Activated naive CD4-positive, alpha-beta T cell treated with anti-CD3 and anti-CD28 coated beads, Interleukin-2, amount 50 U/mL, for 72 hours (primary cell): ENCODE measurements at regions not wholly inside any gene's neighbourhood (a gene's known extent, or its start where the extent isn't known, plus 50 kb on each side); places are given as distances from the start of the nearest gene placed in this dataset.
A peak's percentile ranks its signal among the peaks of the same experiment; 100 is the strongest.

Experiments
- ATAC-seq, 2 donors: fragments of 150-1000 bp; cut with Tn5 transposase; 2 replicates each; pipeline ENCODE4 v1.10.0; 2021; ENCODE audit warnings: mild to moderate bottlenecking in 2 of 2, moderate library complexity in 2 of 2
- DNase-seq, 2 donors: peaks; one replicate each; pipeline ENCODE4 v3.0.0; 2021 to 2022; ENCODE audit warnings: low spot score in 2 of 2
- H3K27ac Mint-ChIP-seq, 2 donors: one replicate each; pipeline ENCODE4 v1.8.0; 2022; ENCODE audit warnings: mild to moderate bottlenecking in 2 of 2, mixed read lengths in 2 of 2
- H3K36me3 Mint-ChIP-seq, 2 donors: one replicate each; pipeline ENCODE4 v1.8.0; 2022; ENCODE audit warnings: mixed read lengths in 2 of 2
- H3K9me3 Mint-ChIP-seq, 2 donors: one replicate each; pipeline ENCODE4 v1.8.0; 2022; ENCODE audit warnings: mixed read lengths in 2 of 2

GRCh38 chr12:45665941-45666340 lies 63.6 kb upstream of the ARID2 start:
- H3K27ac Mint-ChIP-seq, result no peak overlapping the region
- DNase-seq (no peak), ATAC-seq (no peak)
- no peaks in the 10 kb centered on the region for H3K36me3 Mint-ChIP-seq
- peaks cover 0 to 5% of the 10 kb centered on the region in 2 donors for H3K9me3 Mint-ChIP-seq

GRCh38 chr12:45666396-45666795 lies 63.1 kb upstream of the ARID2 start:
- no peak overlapping the region for H3K27ac Mint-ChIP-seq
- peaks cover 0 to 5% of the 10 kb centered on the region in 2 donors for H3K9me3 Mint-ChIP-seq

GRCh38 chr12:45666816-45667215 lies 62.7 kb upstream of the ARID2 start:
- no peak for ATAC-seq
- H3K9me3 Mint-ChIP-seq, result peaks cover 0 to 5% of the 10 kb centered on the region in 2 donors
- DNase-seq, result no peak
- peak overlapping the region in 1 of 2 donors; percentile 13 for H3K27ac Mint-ChIP-seq
- H3K36me3 Mint-ChIP-seq, result no peaks in the 10 kb centered on the region

More at GRCh38 chr12:45666396-45666795, 63.1 kb upstream of the ARID2 start:
- ATAC-seq (no peak), DNase-seq (no peak)
- no peaks in the 10 kb centered on the region for H3K36me3 Mint-ChIP-seq

DNA sequence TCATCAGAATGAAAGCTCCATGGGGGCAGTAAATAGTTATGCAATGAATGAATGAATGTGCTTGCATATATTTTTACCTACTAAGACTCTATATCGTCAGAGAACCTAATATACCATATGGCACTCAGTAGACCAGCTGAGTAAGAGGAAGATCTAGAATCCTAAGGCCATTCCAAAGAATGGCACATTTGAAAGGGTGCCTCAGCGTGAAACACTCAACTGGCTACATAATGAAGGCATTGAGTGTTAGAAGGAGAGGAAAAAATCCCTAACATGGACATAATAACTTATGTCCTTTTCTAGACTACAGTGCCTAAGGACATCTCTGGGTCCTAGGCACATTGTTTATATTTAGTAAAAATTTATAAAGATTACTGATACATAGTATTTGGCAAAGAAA lies 61.7 kb upstream of the ARID2 start:
- DNase-seq, result no peak
- Mint-ChIP-seq H3K9me3 (peaks cover 0 to 5% of the 10 kb centered on the region in 2 donors), H3K36me3 (no peaks in the 10 kb centered on the region), H3K27ac (peak overlapping the region in 1 of 2 donors; percentile 13)
- no peak for ATAC-seq

- peak overlapping the region in 1 of 2 donors; percentile 73 for H3K27ac Mint-ChIP-seq
- H3K9me3 Mint-ChIP-seq, result peaks cover 0 to 5% of the 10 kb centered on the region in 2 donors
- no peaks in the 10 kb centered on the region for H3K36me3 Mint-ChIP-seq
- ATAC-seq (peak; percentile 5 to 23), DNase-seq (no peak)
Observed at GRCh38 chr12:45668641-45669040, 60.9 kb upstream of the ARID2 start.

DNA sequence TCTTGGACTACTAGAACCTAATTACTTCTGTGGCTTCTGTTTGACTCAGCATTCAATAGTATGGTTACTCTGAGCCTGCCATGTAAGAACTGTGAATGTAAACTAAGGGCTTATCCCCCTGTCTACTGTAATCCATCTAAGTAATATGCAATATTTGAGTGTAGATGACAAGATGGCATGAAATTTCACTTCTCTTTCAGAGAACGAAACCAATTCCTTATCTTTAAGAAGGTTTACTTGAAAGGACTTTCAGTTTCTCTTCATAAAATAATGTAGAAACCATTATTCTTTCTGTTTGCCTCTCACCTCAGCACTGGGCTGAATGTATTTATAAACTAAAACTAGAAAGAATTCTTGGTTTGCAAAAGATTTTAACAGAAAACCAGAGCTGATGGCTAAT lies 60.4 kb upstream of the ARID2 start:
- DNase-seq (no peak), ATAC-seq (peak; percentile 84 to 88)
- peak overlapping the region in 1 of 2 donors; percentile 73 for H3K27ac Mint-ChIP-seq
- no peaks in the 10 kb centered on the region for H3K36me3 Mint-ChIP-seq
- H3K9me3 Mint-ChIP-seq, result peaks cover 0 to 5% of the 10 kb centered on the region in 2 donors

- no peaks in the 10 kb centered on the region for H3K36me3 Mint-ChIP-seq
- no peak overlapping the region for H3K27ac Mint-ChIP-seq
- DNase-seq, result no peak
- H3K9me3 Mint-ChIP-seq, result peaks cover 0 to under 1% of the 10 kb centered on the region in 2 donors
- no peak for ATAC-seq
Observed at GRCh38 chr12:45669792-45670191, 59.7 kb upstream of the ARID2 start.

DNA sequence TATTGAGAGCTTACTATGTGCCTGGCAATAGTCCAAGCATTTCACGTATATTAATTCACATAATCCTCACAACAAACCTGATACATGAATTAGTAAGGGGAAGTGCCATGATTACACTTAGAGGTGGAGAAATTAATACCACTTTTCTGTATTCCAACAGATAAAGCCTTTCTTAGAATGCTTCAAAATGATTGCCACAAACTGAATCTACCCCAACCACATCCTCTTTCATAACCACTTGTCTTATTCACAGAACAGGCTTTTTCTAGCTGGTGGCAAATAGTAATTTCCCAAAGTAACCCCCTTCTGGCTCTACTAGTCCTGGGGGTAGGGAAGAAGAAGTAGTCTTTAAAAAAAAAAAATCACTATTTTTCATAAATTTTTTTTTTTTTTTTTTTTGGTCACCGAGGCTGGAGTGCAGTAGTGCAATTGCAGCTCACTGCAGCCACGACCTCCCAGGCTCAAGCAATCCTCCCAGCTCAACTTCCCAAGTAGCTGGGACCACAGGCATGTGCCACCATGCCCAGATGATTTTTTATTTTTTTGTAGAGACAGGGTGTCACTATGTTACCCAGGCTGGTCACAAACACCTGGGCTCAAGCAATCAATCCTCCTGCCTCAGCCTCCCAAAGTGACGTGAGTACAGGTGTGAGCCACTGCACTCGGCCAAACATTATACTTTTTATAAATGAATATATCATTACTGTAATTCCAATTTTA lies 59.0 kb upstream of the ARID2 start:
- no peaks in the 10 kb centered on the region for H3K36me3 Mint-ChIP-seq
- H3K27ac Mint-ChIP-seq, result no peak overlapping the region
- no peaks in the 10 kb centered on the region for H3K9me3 Mint-ChIP-seq
- DNase-seq, result no peak
- ATAC-seq, result peak; percentile 51 to 67

GRCh38 chr12:45671254-45671653 lies 58.3 kb upstream of the ARID2 start:
- no peaks in the 10 kb centered on the region for H3K36me3 Mint-ChIP-seq
- H3K27ac Mint-ChIP-seq, result no peak overlapping the region
- DNase-seq (no peak), ATAC-seq (no peak)
- H3K9me3 Mint-ChIP-seq, result no peaks in the 10 kb centered on the region

GRCh38 chr12:45674181-45674977 lies 55.1 kb upstream of the ARID2 start:
- DNase-seq (no peak), ATAC-seq (no peak)
- Mint-ChIP-seq H3K27ac (no peak overlapping the region), H3K36me3 (no peaks in the 10 kb centered on the region), H3K9me3 (no peaks in the 10 kb centered on the region)

GRCh38 chr12:45675534-45675933 lies 54.0 kb upstream of the ARID2 start:
- ATAC-seq (no peak), DNase-seq (no peak)
- Mint-ChIP-seq H3K27ac (no peak overlapping the region), H3K36me3 (no peaks in the 10 kb centered on the region), H3K9me3 (no peaks in the 10 kb centered on the region)
